IPS DF 6.9 (cell line): ENCODE measurements at regions not wholly inside any gene's neighbourhood (a gene's known extent, or its start where the extent isn't known, plus 50 kb on each side); places are given as distances from the start of the nearest gene placed in this dataset.

ENCODE experiments used
- DNase-seq: peaks from one replicate; pipeline ENCODE4 v3.0.0-alpha.2; 2013; ENCODE audit warnings: low read depth, low spot score
- H3K27ac ChIP-seq: one replicate; pipeline ENCODE4 v1.5.1; 2013; ENCODE audit warnings: low read length, control low read depth
- H3K27me3 ChIP-seq: 2 replicates; pipeline ENCODE4 v1.6.1; 2013; ENCODE audit warnings: mild to moderate bottlenecking, low read length; ENCODE audit not compliant: control insufficient read depth, insufficient read depth
- H3K36me3 ChIP-seq: 2 replicates; pipeline ENCODE4 v1.6.1; 2013; ENCODE audit warnings: low read length; ENCODE audit not compliant: control insufficient read depth, insufficient read depth
- H3K4me1 ChIP-seq: 2 replicates; pipeline ENCODE4 v1.6.1; 2013; ENCODE audit warnings: low read length; ENCODE audit not compliant: control insufficient read depth, insufficient read depth
- H3K4me3 ChIP-seq: 2 replicates; pipeline ENCODE4 v1.5.1; 2013; ENCODE audit warnings: mild to moderate bottlenecking, low read length
- H3K9me3 ChIP-seq: 2 replicates; pipeline ENCODE4 v1.6.1; 2013; ENCODE audit warnings: low read length, inconsistent platforms; ENCODE audit not compliant: control insufficient read depth, insufficient read depth
- WGBS: extraction: QIAGEN DNeasy Blood & Tissue Kit; methylation state at CpG from one replicate; pipeline ENCODE4 v1.1.7; 2013; ENCODE audit warnings: mixed read lengths, missing lambda C conversion rate; ENCODE audit not compliant: insufficient read length, insufficient coverage; 5-methylcytosine and 5-hydroxymethylcytosine counted together

GRCh38 chr11:116072133-116072532 is 567.9 kb upstream of the CADM1 start:
- Histone ChIP-seq H3K27ac (no peak overlapping the region), H3K9me3 (no peaks in the 10 kb centered on the region), H3K27me3 (no peaks in the 10 kb centered on the region; the same call in 1 of the 2 replicates), H3K4me1 (no peaks in the 10 kb centered on the region; the same call in 1 of the 2 replicates), H3K4me3 (no peak overlapping the region), H3K36me3 (no peaks in the 10 kb centered on the region)
- WGBS: no CpG with 5 or more reads among the region's 4 CpGs
- DNase-seq: no peak

- H3K36me3 ChIP-seq: no peaks in the 10 kb centered on the region
- H3K27me3 ChIP-seq: no peaks in the 10 kb centered on the region; the same call in 1 of the 2 replicates
- WGBS: no CpG with 5 or more reads among the region's 6 CpGs
- no peak overlapping the region for H3K4me3 ChIP-seq
- DNase-seq: no peak
- H3K4me1 ChIP-seq: no peaks in the 10 kb centered on the region; the same call in 1 of the 2 replicates
- no peak overlapping the region for H3K27ac ChIP-seq
- no peaks in the 10 kb centered on the region for H3K9me3 ChIP-seq
Observed at GRCh38 chr11:116071241-116071640, 567.0 kb upstream of the CADM1 start.

DNA sequence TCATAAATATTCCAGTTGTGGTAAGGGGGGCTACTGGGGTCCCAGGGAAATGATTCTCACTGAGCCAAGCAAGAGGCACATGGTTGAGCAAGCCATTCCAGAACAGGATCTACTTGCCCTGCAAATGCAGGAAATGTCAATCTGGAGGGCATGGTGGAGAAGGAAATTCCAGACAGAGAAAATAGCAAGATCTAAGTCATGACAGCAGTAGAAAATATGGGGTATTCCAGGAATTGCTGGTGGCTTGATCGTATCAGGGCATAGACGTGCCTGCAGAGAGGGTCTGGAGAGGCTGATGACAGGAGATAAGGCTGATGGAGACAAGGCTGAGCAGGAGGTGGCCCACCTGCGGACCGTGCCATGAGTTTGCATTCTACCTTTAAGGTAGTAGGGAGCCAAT is 566.3 kb upstream of the CADM1 start:
- Histone ChIP-seq H3K27me3 (no peaks in the 10 kb centered on the region; the same call in 1 of the 2 replicates), H3K4me3 (no peak overlapping the region), H3K9me3 (no peaks in the 10 kb centered on the region), H3K4me1 (no peaks in the 10 kb centered on the region; the same call in 1 of the 2 replicates), H3K27ac (no peak overlapping the region), H3K36me3 (no peaks in the 10 kb centered on the region)
- WGBS: no CpG with 5 or more reads among the region's 4 CpGs
- no peak for DNase-seq

GRCh38 chr11:116066777-116067176 is 562.6 kb upstream of the CADM1 start:
- H3K9me3 ChIP-seq: no peaks in the 10 kb centered on the region
- H3K27me3 ChIP-seq: no peaks in the 10 kb centered on the region; the same call in 1 of the 2 replicates
- no peaks in the 10 kb centered on the region for H3K36me3 ChIP-seq
- WGBS: no CpG with 5 or more reads among the region's 6 CpGs
- no peak for DNase-seq
- no peaks in the 10 kb centered on the region for H3K4me1 ChIP-seq
- no peak overlapping the region for H3K4me3 ChIP-seq
- H3K27ac ChIP-seq: no peak overlapping the region

DNA sequence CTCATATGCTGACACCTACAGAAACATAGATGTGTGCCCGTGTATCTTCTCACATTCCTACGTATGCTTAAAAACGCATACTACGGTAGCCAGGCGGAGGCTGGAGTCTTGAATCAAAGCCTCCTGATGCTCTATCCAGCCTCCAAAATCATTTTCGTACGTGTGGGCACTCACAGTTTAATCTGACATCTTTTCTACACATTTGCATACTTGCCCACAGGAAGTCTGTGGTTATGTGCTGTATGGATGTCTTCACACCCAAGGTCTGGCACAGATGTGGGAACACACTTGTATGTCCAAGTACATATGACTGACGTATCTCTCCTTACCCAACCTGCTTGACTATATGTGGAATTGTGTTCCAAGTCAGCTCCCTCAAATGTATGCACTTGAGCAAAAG is 561.8 kb upstream of the CADM1 start:
- Histone ChIP-seq H3K36me3 (no peaks in the 10 kb centered on the region), H3K27ac (no peak overlapping the region), H3K4me1 (no peaks in the 10 kb centered on the region), H3K4me3 (no peak overlapping the region), H3K27me3 (no peaks in the 10 kb centered on the region; the same call in 1 of the 2 replicates), H3K9me3 (no peaks in the 10 kb centered on the region)
- no peak for DNase-seq
- no CpG with 5 or more reads among the region's 8 CpGs for WGBS

DNA sequence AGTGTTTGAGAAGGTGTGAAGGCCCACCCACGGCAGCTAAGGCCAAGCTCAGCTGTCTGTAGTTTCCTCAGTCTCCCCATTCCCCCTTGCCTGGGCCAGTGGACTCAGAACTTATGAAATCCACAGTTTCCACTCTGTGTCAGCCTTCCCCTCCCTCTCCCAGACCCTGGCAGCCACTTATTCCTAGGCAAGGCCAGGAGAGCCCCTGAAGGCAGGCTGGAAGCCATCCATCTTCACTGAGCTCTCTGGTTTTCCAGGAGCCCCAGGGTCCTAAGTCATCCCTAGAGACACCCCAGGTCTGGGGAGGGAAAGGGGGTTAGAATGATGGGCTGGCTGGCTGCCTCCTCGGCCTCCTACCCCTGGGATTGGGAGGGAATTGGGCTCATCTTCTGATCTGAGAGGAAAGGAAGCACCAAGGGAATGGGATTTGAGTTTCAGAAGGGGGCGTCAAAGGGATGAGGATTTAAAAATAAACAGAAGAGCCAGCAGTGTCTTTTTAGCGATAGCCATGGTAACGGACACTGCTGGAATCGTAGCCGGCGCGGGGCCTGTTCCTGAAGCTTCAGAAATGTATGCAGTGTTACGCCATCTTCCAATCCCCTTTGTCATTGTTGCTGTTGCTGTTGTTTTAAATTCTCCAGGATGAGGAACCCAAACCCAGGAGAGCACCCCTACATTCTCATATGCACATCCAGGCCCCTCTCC is 561.1 kb upstream of the CADM1 start:
- H3K4me1 ChIP-seq: no peaks in the 10 kb centered on the region
- WGBS: no CpG with 5 or more reads among the region's 10 CpGs
- H3K36me3 ChIP-seq: no peaks in the 10 kb centered on the region
- no peak overlapping the region for H3K4me3 ChIP-seq
- no peaks in the 10 kb centered on the region for H3K9me3 ChIP-seq
- DNase-seq: no peak
- H3K27ac ChIP-seq: no peak overlapping the region
- H3K27me3 ChIP-seq: no peaks in the 10 kb centered on the region; the same call in 1 of the 2 replicates

DNA sequence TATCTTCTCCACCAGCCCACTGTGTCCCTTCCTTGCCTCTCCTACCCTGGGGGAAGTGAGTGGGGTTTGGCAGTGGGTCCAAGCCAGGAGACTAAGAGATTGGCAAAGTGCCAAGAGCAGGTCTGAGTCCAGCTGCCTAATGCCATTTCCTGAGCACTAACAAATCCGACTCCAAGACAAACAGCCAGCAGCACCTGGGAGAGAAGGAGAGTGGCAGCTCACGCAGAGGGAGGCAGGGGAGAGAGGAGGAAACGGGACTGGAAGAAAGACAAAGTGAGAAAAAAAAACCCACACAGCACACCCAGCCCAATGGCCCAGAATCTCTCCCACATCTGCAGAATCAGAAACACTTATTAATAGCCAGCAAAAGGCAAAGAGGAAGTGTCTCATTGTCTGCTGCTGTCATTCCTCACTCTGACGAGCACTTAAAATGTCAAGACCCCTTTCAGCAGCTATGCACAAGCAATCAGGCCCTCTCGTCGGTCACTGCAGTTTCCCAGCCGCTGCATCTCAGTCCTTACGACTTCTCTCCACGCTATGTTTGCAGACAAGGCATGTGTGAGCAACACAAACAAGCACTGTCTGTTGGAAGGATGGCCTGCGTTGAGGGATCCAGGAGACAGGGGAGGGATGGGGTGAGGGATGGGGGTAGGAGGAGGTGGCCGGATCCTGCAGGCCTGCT is 558.4 kb upstream of the CADM1 start:
- H3K27ac ChIP-seq: no peak overlapping the region

DNA sequence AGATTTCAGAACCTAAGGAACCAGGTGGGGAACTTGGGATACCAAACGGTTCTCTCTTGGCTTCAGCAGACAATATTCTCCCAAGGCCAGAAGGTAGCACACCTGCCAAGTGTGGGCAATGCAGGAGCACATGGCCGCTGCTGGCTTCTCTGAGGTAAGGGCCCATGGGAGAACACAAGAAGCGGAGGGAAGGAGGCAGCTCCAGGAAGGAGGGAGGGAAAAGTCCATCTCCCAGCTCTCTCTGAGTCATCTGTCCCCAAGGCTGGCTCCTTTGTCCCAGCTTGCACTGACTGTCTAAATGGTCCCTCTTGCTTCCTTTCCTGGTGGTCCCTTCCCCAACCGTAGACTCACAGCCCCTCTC is 557.9 kb upstream of the CADM1 start:
- no CpG with 5 or more reads among the region's 4 CpGs for WGBS
- H3K36me3 ChIP-seq: no peaks in the 10 kb centered on the region
- DNase-seq: no peak
- H3K9me3 ChIP-seq: no peaks in the 10 kb centered on the region
- no peak overlapping the region for H3K4me3 ChIP-seq
- no peaks in the 10 kb centered on the region; the same call in 1 of the 2 replicates for H3K4me1 ChIP-seq
- H3K27ac ChIP-seq: no peak overlapping the region
- no peaks in the 10 kb centered on the region; the same call in 1 of the 2 replicates for H3K27me3 ChIP-seq

More for the DNA sequence above, 558.4 kb upstream of the CADM1 start:
- Histone ChIP-seq H3K4me3 (no peak overlapping the region), H3K27me3 (no peaks in the 10 kb centered on the region; the same call in 1 of the 2 replicates), H3K9me3 (no peaks in the 10 kb centered on the region), H3K36me3 (no peaks in the 10 kb centered on the region), H3K4me1 (no peaks in the 10 kb centered on the region; the same call in 1 of the 2 replicates)
- WGBS: no CpG with 5 or more reads among the region's 11 CpGs
- no peak for DNase-seq

DNA sequence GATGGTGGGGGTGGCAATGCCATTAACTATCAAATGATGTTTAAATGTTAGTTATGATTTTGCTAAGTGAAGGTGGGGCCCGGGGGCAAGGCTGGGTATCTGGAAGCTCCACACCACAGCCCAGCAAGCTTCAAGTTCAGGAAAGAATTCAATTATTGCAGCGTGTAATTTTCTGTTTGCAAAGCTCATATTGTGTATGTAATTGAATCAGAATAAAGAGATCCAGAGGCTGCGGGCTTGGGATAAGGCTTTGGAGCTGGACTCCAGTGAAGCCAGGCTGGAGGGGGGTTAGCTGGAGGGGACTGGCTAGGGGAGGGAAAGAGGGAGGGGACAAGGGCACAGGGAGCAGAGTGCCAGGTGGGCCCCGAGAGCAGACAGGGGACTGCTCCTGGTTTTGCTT is 557.1 kb upstream of the CADM1 start:
- no CpG with 5 or more reads among the region's 4 CpGs for WGBS
- no peaks in the 10 kb centered on the region for H3K9me3 ChIP-seq
- H3K36me3 ChIP-seq: no peaks in the 10 kb centered on the region
- H3K4me1 ChIP-seq: no peaks in the 10 kb centered on the region; the same call in 1 of the 2 replicates
- H3K4me3 ChIP-seq: no peak overlapping the region
- H3K27ac ChIP-seq: no peak overlapping the region
- no peak for DNase-seq
- no peaks in the 10 kb centered on the region; the same call in 1 of the 2 replicates for H3K27me3 ChIP-seq

DNA sequence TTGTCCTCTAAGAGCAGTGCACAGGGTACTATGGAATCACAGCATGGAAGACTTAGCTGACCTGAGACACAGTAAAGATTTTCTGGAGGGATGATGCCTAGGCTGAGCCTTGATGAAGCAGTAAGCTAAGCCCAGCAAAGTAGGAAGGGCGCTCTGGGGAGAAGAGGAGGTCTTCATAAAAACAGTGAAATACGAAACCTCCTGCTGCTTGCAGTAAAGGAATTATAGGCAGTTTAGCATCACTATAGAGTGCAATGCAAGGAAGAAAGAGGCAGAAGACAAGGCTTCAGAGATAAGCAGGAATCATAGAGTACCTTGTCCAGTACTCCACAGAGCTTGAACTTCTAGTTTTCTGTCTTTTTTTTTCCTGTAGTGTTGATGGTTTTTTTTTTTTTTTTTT is 555.7 kb upstream of the CADM1 start:
- no peak for DNase-seq
- no peak overlapping the region for H3K27ac ChIP-seq
- no peaks in the 10 kb centered on the region for H3K36me3 ChIP-seq
- H3K4me3 ChIP-seq: no peak overlapping the region
- no CpG with 5 or more reads among the region's 2 CpGs for WGBS
- no peaks in the 10 kb centered on the region; the same call in 1 of the 2 replicates for H3K27me3 ChIP-seq
- H3K9me3 ChIP-seq: no peaks in the 10 kb centered on the region
- H3K4me1 ChIP-seq: no peaks in the 10 kb centered on the region; the same call in 1 of the 2 replicates
